SK-N-MC (cell line): ENCODE measurements at regions not wholly inside any gene's neighbourhood (a gene's known extent, or its start where the extent isn't known, plus 50 kb on each side); places are given as distances from the start of the nearest gene placed in this dataset.

ENCODE experiments used
- EZH2 ChIP-seq: fragments of 200-600 bp; sonication (generic); IDR thresholded peaks from one replicate; pipeline ENCODE4 v1.6.1; 2017; ENCODE audit warnings: antibody characterized with exemption
- FOXP2 ChIP-seq: optimal IDR thresholded peaks from 2 replicates; pipeline ENCODE3; 2011; ENCODE audit warnings: mild to moderate bottlenecking, moderate library complexity; ENCODE audit not compliant: insufficient read depth; ENCODE audit errors: extremely low read length, control extremely low read depth
- POLR2AphosphoS5 ChIP-seq: IDR thresholded peaks from 2 replicates; pipeline ENCODE4 v1.6.1; 2012; ENCODE audit warnings: mild to moderate bottlenecking, low read depth, low read length, borderline replicate concordance

DNA sequence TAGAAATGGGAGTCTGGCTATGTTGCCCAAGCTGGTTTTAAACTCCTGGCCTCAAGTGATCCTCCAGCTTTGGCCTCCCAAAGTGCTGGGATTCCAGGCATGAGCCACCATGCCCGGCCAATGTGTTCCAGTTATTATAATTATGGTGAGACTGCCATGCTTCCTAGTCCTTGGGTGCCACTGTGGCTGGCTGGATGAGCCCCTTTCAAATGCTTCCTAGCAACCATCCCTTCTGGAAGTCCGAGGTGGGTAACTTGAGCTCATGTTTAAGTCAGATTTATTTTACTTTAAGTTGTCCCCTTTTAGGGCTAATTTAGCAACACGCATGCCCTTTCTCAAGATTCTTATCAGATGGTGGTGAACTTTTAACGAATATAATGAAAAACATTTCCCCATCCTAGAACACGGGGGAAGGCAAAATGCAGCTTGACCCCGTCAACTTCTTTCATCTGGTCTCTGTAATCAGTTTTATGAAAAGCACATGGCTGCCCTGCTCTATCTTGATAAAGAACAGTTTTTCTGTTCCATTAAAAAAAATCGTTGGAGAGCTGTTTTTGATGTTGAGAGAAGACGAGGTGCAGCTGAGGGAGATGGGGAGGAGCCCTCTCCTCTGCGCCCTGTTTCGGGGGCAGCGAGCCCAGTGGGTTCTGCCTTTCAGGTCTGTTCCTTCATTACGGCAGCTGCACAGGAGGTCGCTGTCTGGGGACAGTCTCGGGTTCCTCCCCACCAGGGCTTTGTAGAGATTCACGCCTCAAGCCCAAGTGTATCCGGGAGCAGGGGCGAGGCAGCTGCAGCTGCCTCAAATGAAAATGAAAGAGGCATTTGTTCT, 61.0 kb upstream of the MKI67 start:
- no peak for TF ChIP-seq EZH2
- TF ChIP-seq POLR2AphosphoS5 = no peak
- TF ChIP-seq FOXP2 = no peak
